GM12891 (cell line): ENCODE measurements at regions not wholly inside any gene's neighbourhood (a gene's known extent, or its start where the extent isn't known, plus 50 kb on each side); places are given as distances from the start of the nearest gene placed in this dataset.

Source experiments
- DNase-seq: peaks from one replicate; pipeline ENCODE4 v3.0.0; 2011; ENCODE audit warnings: low spot score; ENCODE audit not compliant: insufficient read length
- FAIRE-seq: peaks from 2 replicates; lab custom pipeline; 2011; peaks lifted over from hg19 to GRCh38; lab: Jason Lieb, UNC
- PAX5 ChIP-seq: IDR thresholded peaks from 2 replicates; pipeline ENCODE4 v1.6.1; 2011; ENCODE audit warnings: low read length, moderate library complexity, mild to moderate bottlenecking; ENCODE audit not compliant: insufficient read depth, severe bottlenecking
- POLR2A ChIP-seq: IDR thresholded peaks from 2 replicates; pipeline ENCODE4 v1.6.1; 2011; ENCODE audit warnings: low read depth, low read length, control low read depth
- POLR2AphosphoS5 ChIP-seq: IDR thresholded peaks from 2 replicates; pipeline ENCODE4 v1.6.1; 2011; ENCODE audit warnings: low read depth, low read length, control low read depth
- POU2F2 ChIP-seq: IDR thresholded peaks from 2 replicates; pipeline ENCODE4 v1.6.1; 2011; ENCODE audit warnings: low read depth, mild to moderate bottlenecking, control low read depth, low read length, moderate library complexity
- SPI1 ChIP-seq: IDR thresholded peaks from 2 replicates; pipeline ENCODE4 v1.6.1; 2011; ENCODE audit warnings: low read depth, low read length, control low read depth
- TAF1 ChIP-seq: IDR thresholded peaks from 2 replicates; pipeline ENCODE4 v1.6.1; 2011; ENCODE audit warnings: low read depth, low read length, control low read depth

DNA sequence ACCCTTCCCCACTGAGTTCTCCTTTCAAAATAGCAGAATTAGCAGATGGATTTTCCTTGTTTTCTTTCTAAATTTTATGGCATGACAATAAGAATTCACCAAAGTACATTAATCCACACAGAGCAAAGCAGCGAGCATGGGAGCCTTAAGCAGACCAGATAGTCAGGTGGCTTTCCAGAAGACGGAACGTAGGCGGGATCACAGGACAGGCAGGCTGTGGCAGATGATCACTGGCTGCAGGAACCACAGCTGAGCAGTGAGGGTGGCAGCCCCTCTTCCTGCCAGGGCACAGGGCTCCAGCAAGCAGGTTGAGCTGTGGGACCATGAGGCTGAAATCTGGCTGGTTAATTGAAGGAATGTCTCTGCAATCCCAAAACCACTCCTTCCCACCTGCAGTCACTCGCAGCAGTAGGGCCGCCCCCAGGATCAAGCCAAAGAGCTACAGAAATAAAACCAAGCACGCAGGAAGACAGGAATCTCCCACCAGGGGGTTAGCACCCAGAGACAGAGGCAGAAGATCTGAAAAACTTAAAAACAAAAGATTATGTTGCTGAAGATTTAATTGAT, 259.9 kb downstream of the EIPR1 start:
- no peak for FAIRE-seq
- TF ChIP-seq POU2F2 (no peak), PAX5 (no peak), TAF1 (no peak), POLR2AphosphoS5 (no peak), POLR2A (no peak), SPI1 (no peak)

DNA sequence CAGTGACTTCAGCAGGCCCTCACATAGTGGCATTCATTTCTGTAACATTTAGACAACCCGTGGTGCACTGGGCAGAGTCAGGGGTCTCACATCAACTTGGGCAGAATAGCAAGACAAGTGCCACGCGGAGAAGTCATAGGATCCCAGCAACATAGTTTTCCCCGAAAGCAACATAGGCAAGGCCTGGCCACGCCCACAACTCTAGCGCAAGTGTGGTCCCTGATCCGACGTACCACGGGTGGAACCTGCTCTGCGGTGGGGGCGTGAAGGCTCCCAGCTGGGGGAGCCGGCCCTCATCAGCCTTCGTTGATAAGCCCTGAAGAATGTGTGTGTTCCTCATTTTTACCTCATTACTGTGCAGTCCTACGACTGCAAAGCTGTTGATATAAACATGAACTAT, 261.2 kb downstream of the EIPR1 start:
- FAIRE-seq (no peak), DNase-seq (no peak)
- TF ChIP-seq POU2F2 (no peak), PAX5 (no peak), POLR2A (no peak), SPI1 (no peak), POLR2AphosphoS5 (no peak), TAF1 (no peak)

More for the DNA sequence above, 259.9 kb downstream of the EIPR1 start:
- DNase-seq = no peak

DNA sequence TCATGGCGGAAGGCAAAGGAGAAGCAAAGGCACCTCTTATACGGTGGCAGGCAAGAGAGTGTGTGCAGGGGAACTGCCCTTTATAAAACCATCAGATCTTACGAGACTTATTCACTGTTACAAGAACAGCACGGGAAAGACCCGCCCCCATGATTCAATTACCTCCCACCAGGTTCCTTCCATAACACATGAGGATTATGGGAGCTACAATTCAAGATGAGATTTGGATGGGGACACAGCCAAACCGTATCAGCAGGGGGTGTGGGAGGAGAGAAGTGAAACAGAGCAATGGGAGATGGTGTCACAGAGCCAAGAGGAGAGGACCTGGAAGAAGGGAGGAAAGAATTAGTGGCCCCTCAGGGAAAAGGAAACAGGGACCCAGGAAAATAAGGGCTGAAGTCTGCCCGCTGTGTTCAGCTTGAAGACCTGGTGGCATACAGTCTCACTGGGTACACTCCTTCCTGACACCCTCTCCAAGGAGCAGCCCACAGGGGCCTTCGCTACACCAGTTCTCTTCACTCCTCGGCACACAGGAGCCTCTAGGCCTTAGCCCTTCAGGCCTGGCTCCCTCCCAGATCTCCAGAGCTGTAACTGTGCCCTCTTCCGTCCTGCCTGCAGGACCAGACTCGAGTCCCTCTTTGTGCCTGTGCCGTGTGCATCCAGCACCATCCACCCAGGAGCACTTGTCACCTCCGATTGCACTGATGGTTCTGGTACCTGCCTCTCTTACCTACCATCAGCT, 262.1 kb downstream of the EIPR1 start:
- no peak for DNase-seq
- FAIRE-seq = no peak
- no peak for TF ChIP-seq POLR2A
- TF ChIP-seq SPI1 = no peak
- no peak for TF ChIP-seq TAF1
- no peak for TF ChIP-seq POU2F2
- no peak for TF ChIP-seq PAX5
- TF ChIP-seq POLR2AphosphoS5 = no peak

DNA sequence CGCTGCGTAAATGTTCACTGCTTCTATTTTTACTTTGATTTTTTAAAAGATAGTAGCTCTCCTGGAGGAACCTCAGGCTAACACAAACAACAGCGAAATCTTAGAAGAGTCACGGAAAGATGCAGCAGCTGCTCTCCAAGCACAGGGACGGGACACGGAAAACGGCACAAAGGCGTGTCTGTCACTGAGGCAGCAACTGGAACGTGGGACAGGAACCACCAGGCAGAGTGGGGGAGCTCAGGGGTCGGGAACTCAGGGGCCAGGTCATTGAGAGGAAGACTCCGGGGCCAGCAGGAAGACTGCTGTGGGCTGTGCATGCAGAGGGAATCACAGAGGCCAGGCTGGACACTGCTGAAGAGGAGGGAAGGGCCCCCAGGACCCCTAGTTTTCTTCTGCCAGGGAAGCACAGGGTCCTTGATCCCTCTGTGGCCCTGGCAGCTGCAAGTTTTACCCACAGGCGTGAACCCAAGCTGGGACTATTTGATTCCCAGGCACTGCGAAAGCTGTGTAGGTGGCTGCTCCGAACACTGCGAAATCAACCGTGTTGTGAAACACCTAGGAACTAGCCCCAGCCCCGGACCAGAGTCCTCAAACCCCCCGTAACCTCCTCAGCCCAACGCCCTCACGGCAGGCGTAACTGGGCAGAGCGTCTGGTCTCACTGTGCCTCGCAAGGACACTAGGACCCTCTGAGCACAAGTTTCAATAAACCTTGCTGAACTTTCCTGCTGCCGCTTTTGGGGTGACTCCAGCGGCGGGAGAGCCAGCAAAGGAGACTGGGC, 263.0 kb downstream of the EIPR1 start:
- FAIRE-seq = no peak
- TF ChIP-seq PAX5 (no peak), TAF1 (no peak), POLR2AphosphoS5 (no peak), SPI1 (no peak), POLR2A (no peak), POU2F2 (no peak)
- DNase-seq = no peak

DNA sequence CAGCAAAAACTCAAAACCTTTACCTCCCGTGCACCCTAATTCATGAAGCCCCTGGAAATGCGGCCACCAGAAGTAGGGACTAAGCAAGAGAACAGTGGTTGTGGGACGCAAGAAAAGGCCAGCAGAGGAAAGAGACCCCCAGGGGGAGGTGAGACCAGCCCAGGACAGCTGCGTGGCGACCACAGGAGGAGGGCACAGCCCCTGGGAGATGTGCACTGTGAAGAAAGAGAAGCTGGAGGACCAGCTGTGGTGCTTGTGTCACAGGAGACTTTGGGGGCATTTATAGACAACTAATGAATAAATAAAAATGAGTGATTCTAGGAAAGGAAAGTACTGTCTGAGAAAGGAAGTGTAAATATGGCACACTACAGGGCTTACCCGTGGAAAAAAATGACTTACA, 263.8 kb downstream of the EIPR1 start:
- no peak for TF ChIP-seq POLR2AphosphoS5
- no peak for TF ChIP-seq PAX5
- TF ChIP-seq POU2F2 = no peak
- no peak for TF ChIP-seq SPI1
- no peak for FAIRE-seq
- DNase-seq = no peak

DNA sequence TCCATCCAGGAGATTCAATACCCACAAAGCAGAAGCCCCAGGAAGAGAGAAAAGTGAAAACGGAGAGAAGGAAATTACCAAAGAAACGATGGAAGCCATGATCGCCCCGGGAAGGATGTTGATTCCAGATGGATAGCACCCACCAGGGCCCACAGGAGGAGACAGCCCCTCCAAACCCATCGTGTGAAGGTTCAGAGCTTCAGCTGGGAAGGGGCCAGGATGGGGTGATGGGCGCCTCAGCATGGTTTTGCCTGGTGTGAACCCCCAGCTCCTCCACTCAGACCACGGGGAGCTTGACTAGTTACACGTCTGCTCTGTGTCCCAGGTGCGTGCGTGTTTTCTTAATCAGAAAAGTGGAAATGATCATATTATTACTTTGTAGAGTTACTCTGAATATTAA, 264.5 kb downstream of the EIPR1 start:
- no peak for DNase-seq
- TF ChIP-seq POLR2AphosphoS5 = no peak
- no peak for TF ChIP-seq SPI1
- TF ChIP-seq POLR2A = no peak
- TF ChIP-seq PAX5 = no peak
- no peak for TF ChIP-seq POU2F2
- TF ChIP-seq TAF1 = no peak

DNA sequence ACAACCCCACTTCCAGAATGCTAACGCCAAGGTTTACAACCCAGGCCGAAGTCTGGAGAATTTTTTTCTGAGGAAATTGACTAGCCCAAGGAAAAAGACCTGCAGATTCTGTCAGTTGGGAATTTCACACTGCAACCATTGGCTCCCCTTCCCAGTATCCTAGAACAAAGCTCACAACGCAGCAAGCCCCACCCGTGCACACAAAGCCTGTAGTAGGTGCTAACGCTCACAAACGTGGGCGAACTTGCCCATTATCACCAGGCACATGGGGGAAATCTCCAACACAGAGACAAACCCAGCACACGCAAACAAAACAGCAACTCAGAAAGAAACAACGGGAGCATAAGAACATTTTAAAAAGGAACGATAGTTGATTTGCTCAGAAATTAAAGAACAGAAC, 265.1 kb downstream of the EIPR1 start:
- no peak for DNase-seq
- FAIRE-seq = no peak
- TF ChIP-seq POU2F2 (no peak), PAX5 (no peak), POLR2AphosphoS5 (no peak), POLR2A (no peak), TAF1 (no peak), SPI1 (no peak)

More for the DNA sequence above, 264.5 kb downstream of the EIPR1 start:
- FAIRE-seq = no peak

DNA sequence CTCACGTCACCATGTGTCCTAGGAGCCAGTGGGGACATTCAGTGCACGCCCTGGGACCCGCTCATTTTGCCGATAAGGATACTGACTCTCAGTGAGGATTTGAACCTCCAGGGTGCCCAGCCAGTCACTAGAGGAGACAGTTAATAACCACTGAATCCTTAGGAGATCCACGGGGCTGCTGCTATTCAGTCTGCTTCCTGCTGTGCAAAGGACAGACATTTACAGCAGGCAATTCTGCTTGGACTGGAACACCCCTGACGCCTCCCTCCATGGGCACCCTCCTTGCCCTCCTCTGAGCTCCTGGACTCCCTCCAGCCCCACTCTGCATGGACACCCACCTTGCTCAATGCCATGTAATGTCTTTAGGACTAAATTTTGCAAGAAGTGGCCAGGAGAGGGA, 265.5 kb downstream of the EIPR1 start:
- FAIRE-seq (no peak), DNase-seq (no peak)
- TF ChIP-seq POLR2A (no peak), POLR2AphosphoS5 (no peak), SPI1 (no peak), TAF1 (no peak), POU2F2 (no peak), PAX5 (no peak)

DNA sequence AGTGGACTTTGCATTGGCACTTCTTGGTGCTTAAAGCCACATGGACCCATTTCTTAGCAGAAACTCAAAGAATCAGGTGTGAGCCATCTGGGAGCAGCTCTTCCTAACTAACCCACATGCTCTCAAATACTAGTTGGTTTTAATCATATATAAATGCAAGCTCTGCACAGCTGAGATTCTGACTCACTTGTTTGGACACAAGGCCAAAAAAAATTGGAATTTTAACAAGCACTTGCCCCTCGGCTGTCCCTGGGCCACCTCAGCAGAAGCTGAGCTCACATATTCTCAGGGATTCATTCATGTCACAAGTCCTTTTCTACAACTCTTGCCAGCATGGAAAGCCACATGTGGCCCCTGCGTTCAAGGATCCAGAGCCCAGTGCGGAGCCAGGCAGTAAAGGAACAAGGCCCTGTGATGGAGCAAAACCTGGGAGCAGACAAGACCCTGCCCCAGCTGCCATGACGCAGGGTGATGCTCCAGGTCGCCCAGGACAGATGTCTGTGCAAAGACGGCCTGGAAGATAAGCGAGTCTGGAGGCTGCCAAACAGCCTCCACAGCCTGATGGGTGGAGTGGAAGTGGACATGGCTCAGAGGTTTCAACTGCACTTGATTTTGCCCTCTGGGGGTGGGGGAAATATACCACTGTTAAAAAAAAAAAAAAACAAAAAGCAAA, 266.5 kb downstream of the EIPR1 start:
- FAIRE-seq = no peak
- no peak for TF ChIP-seq POU2F2
- no peak for TF ChIP-seq TAF1
- TF ChIP-seq PAX5 = no peak
- no peak for TF ChIP-seq SPI1
- no peak for TF ChIP-seq POLR2AphosphoS5
- no peak for TF ChIP-seq POLR2A

More for the DNA sequence above, 266.5 kb downstream of the EIPR1 start:
- no peak for DNase-seq
